ENCODE measurements at regions not wholly inside any gene's neighbourhood (a gene's known extent, or its start where the extent isn't known, plus 50 kb on each side); places are given as distances from the start of the nearest gene placed in this dataset.

- Histone ChIP-seq H3K9me3 (replicated peaks) (no peaks in the 10 kb centered on the region), H3K36me3 (no peaks in the 10 kb centered on the region), H3K27me3 (ENCODE audit: low read depth) (no peaks in the 10 kb centered on the region), H3K4me1 (no peaks in the 10 kb centered on the region), H3K27ac (replicated peaks) (no peak overlapping the region), H3K4me3 (no peak overlapping the region)
- no peak for DNase-seq
- intact Hi-C loops (cut with micrococcal nuclease): no loop called here
- no peak for TF ChIP-seq CTCF (IDR thresholded peaks at IDR 0.05; ENCODE audit: borderline replicate concordance)
These were observed 140.3 kb downstream of the RERGL start for GRCh38 chr12:17949558-17950141.

DNA sequence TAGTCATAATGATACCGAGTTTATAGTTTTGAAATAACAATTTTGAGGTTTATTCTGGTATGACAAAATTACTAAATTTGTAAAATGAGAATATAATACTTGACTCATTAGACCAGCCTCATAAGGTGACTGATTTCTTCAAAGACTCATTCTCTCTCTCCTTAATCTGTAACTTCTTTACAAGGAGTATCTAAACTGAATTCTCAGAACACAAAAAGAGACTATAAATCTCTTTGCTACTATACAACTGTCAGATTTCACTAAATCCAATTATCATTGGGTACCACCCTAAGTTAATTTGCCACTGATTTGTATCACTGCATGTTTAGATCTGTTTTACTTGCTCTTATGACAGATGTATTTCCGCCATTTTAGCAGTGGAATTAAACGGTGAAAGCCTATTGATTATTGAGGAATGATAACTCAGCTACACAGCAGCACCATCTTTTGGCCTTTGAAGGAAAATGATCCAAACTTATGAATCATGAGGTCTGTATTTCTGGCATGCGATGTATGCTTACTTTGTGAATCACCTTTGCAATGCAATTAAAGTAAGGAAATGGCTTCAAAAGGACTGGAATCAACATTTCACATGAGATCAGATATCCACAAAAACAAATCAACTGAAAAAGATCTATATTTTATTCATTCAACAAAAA is 161.2 kb downstream of the RERGL start:
- no peak for TF ChIP-seq CTCF (IDR thresholded peaks at IDR 0.05; ENCODE audit: borderline replicate concordance)
- H3K27ac ChIP-seq (replicated peaks): no peak overlapping the region
- no peaks in the 10 kb centered on the region for H3K36me3 ChIP-seq
- H3K4me1 ChIP-seq: no peaks in the 10 kb centered on the region
- H3K4me3 ChIP-seq: no peak overlapping the region
- no peaks in the 10 kb centered on the region for H3K27me3 ChIP-seq (ENCODE audit: low read depth)
- no peak for DNase-seq
- intact Hi-C loops (cut with micrococcal nuclease): no loop called here
- H3K9me3 ChIP-seq (replicated peaks): peaks cover 17% of the 10 kb centered on the region

GRCh38 chr12:17918013-17918412 is 172.0 kb downstream of the RERGL start:
- intact Hi-C loops (cut with micrococcal nuclease): no loop called here

GRCh38 chr12:17884581-17884980 is 205.4 kb downstream of the RERGL start:
- H3K27ac ChIP-seq (replicated peaks): no peak overlapping the region
- no peaks in the 10 kb centered on the region for H3K27me3 ChIP-seq (ENCODE audit: low read depth)
- intact Hi-C loops (cut with micrococcal nuclease): no loop called here
- H3K4me3 ChIP-seq: no peak overlapping the region
- no peaks in the 10 kb centered on the region for H3K4me1 ChIP-seq
- peaks cover 27% of the 10 kb centered on the region for H3K9me3 ChIP-seq (replicated peaks)
- no peaks in the 10 kb centered on the region for H3K36me3 ChIP-seq
- no peak for DNase-seq
- TF ChIP-seq CTCF (IDR thresholded peaks at IDR 0.05; ENCODE audit: borderline replicate concordance): no peak

More at GRCh38 chr12:17918013-17918412, 172.0 kb downstream of the RERGL start:
- no peaks in the 10 kb centered on the region for H3K4me1 ChIP-seq
- H3K36me3 ChIP-seq: no peaks in the 10 kb centered on the region
- DNase-seq: no peak
- no peak overlapping the region for H3K4me3 ChIP-seq
- H3K9me3 ChIP-seq (replicated peaks): peaks cover 9% of the 10 kb centered on the region
- no peaks in the 10 kb centered on the region for H3K27me3 ChIP-seq (ENCODE audit: low read depth)
- H3K27ac ChIP-seq (replicated peaks): no peak overlapping the region
- TF ChIP-seq CTCF (IDR thresholded peaks at IDR 0.05; ENCODE audit: borderline replicate concordance): no peak

GRCh38 chr12:17878714-17879113 is 211.3 kb downstream of the RERGL start:
- Histone ChIP-seq H3K27me3 (ENCODE audit: low read depth) (no peaks in the 10 kb centered on the region), H3K27ac (replicated peaks) (no peak overlapping the region), H3K36me3 (no peaks in the 10 kb centered on the region), H3K4me3 (no peak overlapping the region), H3K9me3 (replicated peaks) (peaks cover 45% of the 10 kb centered on the region), H3K4me1 (no peaks in the 10 kb centered on the region)
- intact Hi-C loops (cut with micrococcal nuclease): no loop called here
- TF ChIP-seq CTCF (IDR thresholded peaks at IDR 0.05; ENCODE audit: borderline replicate concordance): no peak
- DNase-seq: no peak
